ENCODE measurements at regions not wholly inside any gene's neighbourhood (a gene's known extent, or its start where the extent isn't known, plus 50 kb on each side); places are given as distances from the start of the nearest gene placed in this dataset.
"Not testable (repeated sequence)": the region's sequence is repeated elsewhere in the genome, so short reads cannot be mapped to it uniquely, and the experiment has no call there.

GRCh38 chr7:10507032-10507431 is 466.6 kb upstream of the PHF14 start:
- DNase-seq = no peak

GRCh38 chr7:10521306-10521705 is 452.4 kb upstream of the PHF14 start:
- no peak for DNase-seq

GRCh38 chr7:10533429-10533828 is 440.2 kb upstream of the PHF14 start:
- DNase-seq = not testable (repeated sequence)

- no peak for DNase-seq
These were observed 437.1 kb upstream of the PHF14 start for GRCh38 chr7:10536561-10536960.

GRCh38 chr7:10537764-10538163 is 435.9 kb upstream of the PHF14 start:
- DNase-seq = no peak

- no peak for DNase-seq
These were observed 416.3 kb upstream of the PHF14 start for GRCh38 chr7:10557375-10557774.

- no peak for DNase-seq
These were observed 413.2 kb upstream of the PHF14 start for GRCh38 chr7:10560497-10560896.

- no peak for DNase-seq
These were observed 404.8 kb upstream of the PHF14 start for GRCh38 chr7:10568891-10569290.

GRCh38 chr7:10571759-10572158 is 401.9 kb upstream of the PHF14 start:
- no peak for DNase-seq

GRCh38 chr7:10577866-10578374 is 395.8 kb upstream of the PHF14 start:
- DNase-seq = no peak

- no peak for DNase-seq
These were observed 394.1 kb upstream of the PHF14 start for GRCh38 chr7:10579561-10579960.

GRCh38 chr7:10584886-10585285 is 388.8 kb upstream of the PHF14 start:
- no peak for DNase-seq

- no peak for DNase-seq
These were observed 385.6 kb upstream of the PHF14 start for GRCh38 chr7:10588084-10588483.

GRCh38 chr7:10592604-10593003 is 381.1 kb upstream of the PHF14 start:
- DNase-seq = no peak

GRCh38 chr7:10593080-10593479 is 380.6 kb upstream of the PHF14 start:
- DNase-seq = no peak

- no peak for DNase-seq
These were observed 376.8 kb upstream of the PHF14 start for GRCh38 chr7:10596827-10597226.

- DNase-seq = no peak
These were observed 369.5 kb upstream of the PHF14 start for GRCh38 chr7:10604128-10604527.

- no peak for DNase-seq
These were observed 360.7 kb upstream of the PHF14 start for GRCh38 chr7:10612950-10613349.

- no peak for DNase-seq
These were observed 354.7 kb upstream of the PHF14 start for GRCh38 chr7:10618953-10619352.

GRCh38 chr7:10632712-10633111 is 341.0 kb upstream of the PHF14 start:
- no peak for DNase-seq

GRCh38 chr7:10634239-10634638 is 339.4 kb upstream of the PHF14 start:
- DNase-seq = no peak

- no peak for DNase-seq
These were observed 335.7 kb upstream of the PHF14 start for GRCh38 chr7:10637991-10638390.

GRCh38 chr7:10643545-10643944 is 330.1 kb upstream of the PHF14 start:
- no peak for DNase-seq

- no peak for DNase-seq
These were observed 328.8 kb upstream of the PHF14 start for GRCh38 chr7:10644849-10645248.

GRCh38 chr7:10646194-10646593 is 327.5 kb upstream of the PHF14 start:
- DNase-seq = no peak

GRCh38 chr7:10648289-10648688 is 325.4 kb upstream of the PHF14 start:
- DNase-seq = no peak
